A673 (cell line): ENCODE measurements at regions not wholly inside any gene's neighbourhood (a gene's known extent, or its start where the extent isn't known, plus 50 kb on each side); places are given as distances from the start of the nearest gene placed in this dataset.

Experiments used
- BruUV-seq: library from RNA; stranded (reverse); fragments of 400-500 nt; replicated peaks from 2 replicates; lab custom pipeline; 2021; lab: Mats Ljungman, UMichigan
- CTCF ChIA-PET: fragments of 300-600 bp; sonication (Branson Sonifier 250); formaldehyde crosslinking; loops from one replicate; lab custom pipeline; 2022; ENCODE audit warnings: antibody characterized with exemption; lab: Charles Lee
- POLR2A ChIA-PET: fragments of 300-600 bp; sonication (Branson Sonifier 250); formaldehyde crosslinking; loops from one replicate; lab custom pipeline; 2022; ENCODE audit warnings: antibody characterized with exemption; ENCODE audit not compliant: low non-redundant PET; lab: Charles Lee
- DNase-seq: peaks from one replicate; pipeline ENCODE4 v3.0.0-alpha.2; 2015; ENCODE audit warnings: low spot score
- H3K27ac ChIP-seq: fragments of 200-600 bp; sonication (generic); 2 replicates; pipeline ENCODE4 v1.5.1; 2016; ENCODE audit warnings: mixed run types, low read depth, mild to moderate bottlenecking, mixed read lengths, antibody characterized with exemption, low read length; ENCODE audit not compliant: poor library complexity, severe bottlenecking
- H3K27me3 ChIP-seq: fragments of 200-600 bp; sonication (generic); replicated peaks from 2 replicates; pipeline ENCODE4 v1.6.1; 2017; ENCODE audit warnings: mixed run types, low read depth, mild to moderate bottlenecking, mixed read lengths, antibody characterized with exemption, low read length; ENCODE audit not compliant: insufficient read depth, poor library complexity
- H3K36me3 ChIP-seq: fragments of 200-600 bp; sonication (generic); 2 replicates; pipeline ENCODE4 v1.6.1; 2016; ENCODE audit warnings: mixed run types, mild to moderate bottlenecking, mixed read lengths, antibody characterized with exemption, low read length; ENCODE audit not compliant: insufficient read depth, poor library complexity, severe bottlenecking
- H3K4me1 ChIP-seq: fragments of 200-600 bp; sonication (generic); 2 replicates; pipeline ENCODE4 v1.6.1; 2017; ENCODE audit warnings: mixed run types, mild to moderate bottlenecking, mixed read lengths, antibody characterized with exemption, low read length; ENCODE audit not compliant: insufficient read depth, poor library complexity, severe bottlenecking
- H3K4me3 ChIP-seq: fragments of 200-600 bp; sonication (generic); 2 replicates; pipeline ENCODE4 v1.5.1; 2016; ENCODE audit warnings: low read depth, mixed run types, mild to moderate bottlenecking, mixed read lengths, low read length; ENCODE audit not compliant: poor library complexity, severe bottlenecking
- H3K9me3 ChIP-seq: fragments of 200-600 bp; sonication (generic); 2 replicates; pipeline ENCODE4 v1.6.1; 2016; ENCODE audit warnings: mixed run types, low read depth, mild to moderate bottlenecking, mixed read lengths, antibody characterized with exemption, low read length; ENCODE audit not compliant: poor library complexity, severe bottlenecking
- CTCF ChIP-seq: fragments of 300-800, 200-600 bp; sonication (generic); conservative IDR thresholded peaks from 2 replicates; pipeline ENCODE4 v1.5.1; 2017; ENCODE audit warnings: low read depth, mild to moderate bottlenecking, antibody characterized with exemption, low read length, moderate library complexity, mixed read lengths
- EZH2 ChIP-seq: fragments of 200-600 bp; sonication (generic); IDR thresholded peaks from 2 replicates; pipeline ENCODE4 v1.6.1; 2017; ENCODE audit warnings: borderline replicate concordance, low read depth, mild to moderate bottlenecking, mixed read lengths, antibody characterized with exemption, low read length; ENCODE audit not compliant: poor library complexity, severe bottlenecking
- intact Hi-C: fragments of 100-400 bp; cut with micrococcal nuclease; formaldehyde crosslinking; loops from one replicate; pipeline ENCODE4 v1.10.0; 2022; ENCODE audit not compliant: unreplicated experiment

- Histone ChIP-seq H3K9me3 (no peaks in the 10 kb centered on the region), H3K36me3 (no peaks in the 10 kb centered on the region), H3K4me1 (no peaks in the 10 kb centered on the region), H3K27ac (no peak overlapping the region), H3K4me3 (no peak overlapping the region), H3K27me3 (no peaks in the 10 kb centered on the region)
- CTCF ChIA-PET = no interaction called here
- TF ChIP-seq CTCF (no peak), EZH2 (no peak)
- no TSS peak for BruUV-seq
- POLR2A ChIA-PET = no interaction called here
- intact Hi-C loops = no loop called here
- DNase-seq = no peak
These were observed 513.0 kb downstream of the RAB38 start for GRCh38 chr11:87662287-87662686.

- no peaks in the 10 kb centered on the region for H3K4me1 ChIP-seq
- no peaks in the 10 kb centered on the region for H3K9me3 ChIP-seq
- intact Hi-C loops = no loop called here
- CTCF ChIA-PET = interaction anchor here (0.7 kb wide), 1 partner anchor 15 kb away, joined by 3 read pairs; no protein-coding TSS in a partner anchor
- H3K4me3 ChIP-seq = no peak overlapping the region
- no peak for TF ChIP-seq EZH2
- TF ChIP-seq CTCF = no peak
- no peaks in the 10 kb centered on the region for H3K27me3 ChIP-seq
- DNase-seq = no peak
- no peaks in the 10 kb centered on the region for H3K36me3 ChIP-seq
- POLR2A ChIA-PET = no interaction called here
- no TSS peak for BruUV-seq
- H3K27ac ChIP-seq = no peak overlapping the region
These were observed 514.1 kb downstream of the RAB38 start for GRCh38 chr11:87660926-87661660.

- no TSS peak for BruUV-seq
- Histone ChIP-seq H3K4me1 (no peaks in the 10 kb centered on the region), H3K9me3 (no peaks in the 10 kb centered on the region), H3K27me3 (no peaks in the 10 kb centered on the region), H3K4me3 (no peak overlapping the region), H3K27ac (no peak overlapping the region), H3K36me3 (no peaks in the 10 kb centered on the region)
- intact Hi-C loops = no loop called here
- no peak for DNase-seq
- POLR2A ChIA-PET = no interaction called here
- CTCF ChIA-PET = no interaction called here
- no peak for TF ChIP-seq EZH2
- TF ChIP-seq CTCF = no peak
These were observed 515.4 kb downstream of the RAB38 start for GRCh38 chr11:87659807-87660206.
